Gastroesophageal sphincter (tissue), 3 donors: ENCODE measurements at regions not wholly inside any gene's neighbourhood (a gene's known extent, or its start where the extent isn't known, plus 50 kb on each side); places are given as distances from the start of the nearest gene placed in this dataset.

Experiments used
- EP300 ChIP-seq: sonication (generic); formaldehyde crosslinking; IDR thresholded peaks from one replicate; pipeline ENCODE4 v1.6.1; 2017; ENCODE audit warnings: antibody characterized with exemption, mild to moderate bottlenecking
- POLR2A ChIP-seq, 2 donors: fragments of 450-650 bp; IDR thresholded peaks; one replicate each; pipeline ENCODE4 v1.6.1; 2017; ENCODE audit warnings: antibody characterized with exemption in 2 of 2, mild to moderate bottlenecking in 2 of 2, moderate library complexity in 1 of 2
- POLR2AphosphoS5 ChIP-seq: sonication (generic); formaldehyde crosslinking; IDR thresholded peaks from one replicate; pipeline ENCODE4 v1.6.1; 2017; ENCODE audit warnings: antibody characterized with exemption
- TF ChIP-seq, protein P1 (sequence below), 4 experiments: fragments of 200-600 bp in 2 of 4; fragments of 450-650 bp in 2 of 4; sonication (generic) in 1 of 4; IDR thresholded peaks; one replicate each; pipeline ENCODE4 v1.5.1; 2017 to 2019; ENCODE audit warnings: antibody characterized with exemption in 4 of 4, mild to moderate bottlenecking in 2 of 4, moderate library complexity in 2 of 4

DNA sequence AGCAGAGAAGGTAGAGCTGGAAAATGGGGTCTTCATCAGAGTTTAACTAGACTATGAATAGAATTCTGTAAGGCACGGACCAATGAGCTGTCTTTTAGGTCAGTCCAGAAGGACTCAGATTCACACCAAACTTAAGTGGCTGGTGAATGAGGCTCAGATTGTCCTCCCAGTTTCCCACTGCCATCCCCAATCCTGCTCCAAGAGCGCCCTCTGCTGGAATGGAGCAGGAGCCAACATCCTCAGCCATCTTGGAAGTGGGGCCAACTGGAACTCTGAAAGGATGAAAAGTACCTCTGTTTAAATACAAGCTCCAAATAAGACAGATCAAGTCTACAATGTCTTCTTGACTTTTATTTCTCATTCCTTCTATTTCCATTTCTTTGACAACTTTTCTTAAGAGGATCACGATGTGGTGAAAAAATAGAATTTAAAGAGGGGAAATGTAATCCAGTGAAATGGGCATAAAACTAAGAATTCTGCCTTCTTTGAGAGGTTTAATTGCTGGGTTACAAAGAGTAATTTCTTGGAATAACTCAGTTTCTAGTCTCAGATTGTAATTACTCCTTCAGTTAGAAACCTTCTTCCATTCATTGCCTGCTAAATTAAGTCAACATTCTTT is 217.1 kb upstream of the TPRG1 start:
- TF ChIP-seq, protein P1, sequence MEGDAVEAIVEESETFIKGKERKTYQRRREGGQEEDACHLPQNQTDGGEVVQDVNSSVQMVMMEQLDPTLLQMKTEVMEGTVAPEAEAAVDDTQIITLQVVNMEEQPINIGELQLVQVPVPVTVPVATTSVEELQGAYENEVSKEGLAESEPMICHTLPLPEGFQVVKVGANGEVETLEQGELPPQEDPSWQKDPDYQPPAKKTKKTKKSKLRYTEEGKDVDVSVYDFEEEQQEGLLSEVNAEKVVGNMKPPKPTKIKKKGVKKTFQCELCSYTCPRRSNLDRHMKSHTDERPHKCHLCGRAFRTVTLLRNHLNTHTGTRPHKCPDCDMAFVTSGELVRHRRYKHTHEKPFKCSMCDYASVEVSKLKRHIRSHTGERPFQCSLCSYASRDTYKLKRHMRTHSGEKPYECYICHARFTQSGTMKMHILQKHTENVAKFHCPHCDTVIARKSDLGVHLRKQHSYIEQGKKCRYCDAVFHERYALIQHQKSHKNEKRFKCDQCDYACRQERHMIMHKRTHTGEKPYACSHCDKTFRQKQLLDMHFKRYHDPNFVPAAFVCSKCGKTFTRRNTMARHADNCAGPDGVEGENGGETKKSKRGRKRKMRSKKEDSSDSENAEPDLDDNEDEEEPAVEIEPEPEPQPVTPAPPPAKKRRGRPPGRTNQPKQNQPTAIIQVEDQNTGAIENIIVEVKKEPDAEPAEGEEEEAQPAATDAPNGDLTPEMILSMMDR (IDR thresholded peaks at IDR 0.05), result peak; percentile 85 to 96 (median 94)
- TF ChIP-seq POLR2A (IDR thresholded peaks at IDR 0.05) (no peak), POLR2AphosphoS5 (peak; percentile 79), EP300 (no peak)
